ENCODE measurements at regions not wholly inside any gene's neighbourhood (a gene's known extent, or its start where the extent isn't known, plus 50 kb on each side); places are given as distances from the start of the nearest gene placed in this dataset.

DNA sequence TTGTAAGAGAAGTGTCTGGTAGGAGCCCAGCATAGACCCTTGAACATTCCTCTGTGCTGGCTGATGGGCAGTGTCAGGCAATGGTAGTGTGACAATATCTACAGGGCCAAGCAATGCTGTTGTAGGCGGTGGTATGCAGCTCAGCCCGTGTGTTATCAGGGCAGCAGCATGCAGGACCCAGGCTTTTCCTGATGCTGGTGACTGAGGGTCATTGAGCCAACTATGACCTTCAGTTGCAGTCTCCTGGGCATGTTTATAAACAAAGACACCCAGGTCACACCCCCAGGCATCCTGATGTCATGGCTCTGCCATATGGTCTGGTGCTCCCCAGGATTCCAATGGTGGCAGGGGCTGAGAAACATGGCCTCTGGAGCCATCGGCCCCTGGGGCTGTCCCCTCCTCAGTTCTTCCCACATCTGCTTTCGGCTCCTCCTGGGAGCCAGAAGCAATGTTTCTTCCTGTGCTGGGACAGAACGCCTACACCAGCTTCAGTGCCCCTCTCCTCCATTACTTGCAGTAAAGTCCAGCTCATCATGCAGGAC lies 518.0 kb upstream of the HS6ST1 start:
- DNase-seq = no peak

- no peak for DNase-seq
Measured at GRCh38 chr2:128838244-128838643, 519.6 kb upstream of the HS6ST1 start.

- no peak for DNase-seq
Measured at GRCh38 chr2:128841803-128842202, 523.1 kb upstream of the HS6ST1 start.

GRCh38 chr2:128867311-128867710 lies 548.6 kb upstream of the HS6ST1 start:
- DNase-seq = no peak

DNA sequence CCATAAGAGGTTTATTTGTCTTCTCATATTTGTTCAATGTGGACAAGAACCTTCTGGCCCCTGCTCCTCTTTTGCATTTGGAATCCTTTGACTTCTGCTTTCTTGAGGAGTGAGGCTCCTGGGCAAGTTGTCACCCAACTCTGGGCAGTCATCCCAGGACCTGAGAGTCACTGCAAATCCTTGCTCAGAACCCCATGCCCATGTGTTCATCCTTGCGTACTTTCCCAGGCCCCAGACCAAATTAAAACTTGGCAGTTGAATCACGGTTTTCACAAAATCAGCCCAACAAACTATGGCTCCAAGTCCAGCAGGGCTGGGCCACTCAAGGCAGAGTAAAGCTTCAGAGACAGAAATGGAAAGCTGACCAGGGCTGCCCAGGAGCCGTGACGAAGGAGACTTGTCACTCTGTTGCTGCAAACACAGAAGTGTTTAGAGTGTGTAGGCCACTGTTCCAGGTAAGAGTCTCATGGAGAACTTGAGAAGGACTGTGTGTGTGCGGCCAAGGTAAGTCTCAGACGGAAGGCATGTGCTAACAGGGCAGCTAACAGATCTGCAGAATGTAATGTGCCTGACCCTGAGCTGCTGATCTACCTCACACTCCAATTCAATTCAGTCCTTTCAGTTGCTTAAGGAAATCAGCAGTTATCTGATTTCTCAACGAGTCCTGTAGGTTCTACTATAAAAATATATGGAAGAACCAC lies 549.4 kb upstream of the HS6ST1 start:
- DNase-seq = no peak

DNA sequence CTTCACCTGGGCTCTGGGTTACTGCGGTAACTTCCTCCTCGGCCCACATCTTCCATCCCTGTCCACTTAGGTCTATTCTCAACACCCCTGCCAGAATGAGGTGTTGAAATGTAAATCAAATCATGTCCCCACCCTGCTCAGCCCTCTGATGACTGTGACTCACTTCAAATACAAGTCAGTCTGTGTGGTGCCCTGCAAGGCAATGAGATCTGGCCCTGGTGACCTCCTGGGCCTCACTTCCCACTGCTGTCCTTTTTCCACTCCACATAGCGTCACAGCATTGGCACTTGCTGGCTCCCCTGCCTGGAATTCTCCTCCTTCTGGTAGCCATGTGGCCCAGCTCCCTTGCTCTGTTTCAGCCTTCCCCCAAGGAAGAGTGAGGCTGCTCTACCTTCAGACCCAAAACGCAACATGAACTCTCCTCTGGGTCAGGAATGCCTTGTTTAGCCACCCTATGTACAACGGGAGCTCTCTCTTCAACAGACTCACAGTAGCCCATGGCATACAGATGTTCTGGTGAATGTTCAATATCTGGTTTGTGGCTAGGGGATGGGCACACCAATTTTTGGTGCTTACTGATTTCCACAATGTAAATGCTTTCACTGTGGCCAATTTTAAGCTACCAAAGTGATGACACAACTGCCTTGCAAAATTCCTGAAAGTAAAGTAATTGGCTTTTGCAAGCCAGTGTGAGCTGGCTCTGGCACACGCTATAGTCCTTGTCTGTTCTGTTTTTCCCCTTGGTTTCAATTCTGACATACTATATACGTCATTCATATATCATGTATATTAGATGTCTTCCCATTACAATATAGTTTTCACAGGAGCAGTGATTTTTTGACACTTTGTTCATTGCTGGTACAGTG lies 550.3 kb upstream of the HS6ST1 start:
- no peak for DNase-seq

GRCh38 chr2:128874608-128875007 lies 555.9 kb upstream of the HS6ST1 start:
- DNase-seq = no peak

DNA sequence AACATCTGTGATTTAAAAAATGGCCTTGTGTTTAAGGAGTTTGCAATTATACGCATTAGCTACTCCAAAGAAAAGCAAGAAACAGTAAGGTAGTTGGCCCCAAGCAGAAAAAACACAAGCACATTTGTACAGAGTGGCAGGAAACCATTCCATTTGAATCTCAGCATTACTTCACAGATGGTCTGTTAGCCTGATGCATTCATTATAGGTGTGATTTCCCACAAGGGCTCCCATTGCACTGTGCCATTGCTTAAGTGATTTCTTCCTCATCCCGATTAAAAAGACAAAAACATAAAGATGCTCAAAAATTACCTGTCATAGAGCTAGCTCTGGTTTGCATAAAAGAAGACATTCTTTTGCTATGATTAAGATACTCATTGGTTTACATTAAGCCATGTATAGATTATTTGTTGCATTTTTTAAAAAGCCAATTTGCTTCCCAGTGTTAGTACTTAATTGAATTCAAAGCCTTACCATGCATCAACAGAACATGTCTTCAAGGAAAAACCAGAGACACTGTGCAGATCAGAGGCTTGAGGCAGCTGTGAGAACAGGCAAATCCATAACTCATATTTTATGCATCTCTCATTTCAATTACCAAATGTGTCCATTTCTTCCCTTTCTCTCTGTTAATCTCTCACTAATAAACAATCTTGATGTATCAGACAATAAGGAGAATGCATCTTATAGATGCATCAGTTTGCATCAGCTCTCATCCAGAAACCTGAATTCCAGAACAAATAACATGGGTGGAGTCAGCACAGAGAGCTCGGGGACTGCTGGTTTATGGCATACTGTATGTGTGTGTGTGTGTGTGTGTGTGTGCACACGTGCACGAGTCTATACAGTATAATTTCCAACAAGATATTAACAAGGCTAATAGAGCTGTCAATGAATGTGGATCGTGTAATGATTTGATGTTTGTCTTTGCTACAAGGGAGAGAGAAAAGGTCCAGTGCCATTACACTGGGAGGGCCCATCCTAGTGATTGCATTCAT lies 558.6 kb upstream of the HS6ST1 start:
- no peak for DNase-seq

DNA sequence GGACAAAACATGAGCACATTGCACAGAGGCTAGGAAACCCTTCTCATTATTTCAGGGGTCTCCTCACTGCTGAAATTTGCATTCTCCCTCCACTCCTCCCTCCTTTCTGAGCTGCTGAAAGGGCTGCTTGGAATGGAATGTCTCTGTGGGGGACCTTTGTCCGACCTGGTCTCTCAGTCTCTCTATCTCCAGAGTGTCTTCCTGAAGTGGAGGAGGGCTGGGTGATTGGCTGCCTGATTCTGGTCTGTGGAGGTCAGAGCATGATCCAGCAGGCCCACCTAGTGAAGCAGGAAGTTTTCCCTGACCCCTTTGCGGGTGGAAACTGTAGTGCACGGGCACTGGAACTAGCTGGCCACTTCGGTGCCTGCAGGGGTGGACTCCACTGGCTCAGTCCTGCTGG lies 560.5 kb upstream of the HS6ST1 start:
- no peak for DNase-seq

DNA sequence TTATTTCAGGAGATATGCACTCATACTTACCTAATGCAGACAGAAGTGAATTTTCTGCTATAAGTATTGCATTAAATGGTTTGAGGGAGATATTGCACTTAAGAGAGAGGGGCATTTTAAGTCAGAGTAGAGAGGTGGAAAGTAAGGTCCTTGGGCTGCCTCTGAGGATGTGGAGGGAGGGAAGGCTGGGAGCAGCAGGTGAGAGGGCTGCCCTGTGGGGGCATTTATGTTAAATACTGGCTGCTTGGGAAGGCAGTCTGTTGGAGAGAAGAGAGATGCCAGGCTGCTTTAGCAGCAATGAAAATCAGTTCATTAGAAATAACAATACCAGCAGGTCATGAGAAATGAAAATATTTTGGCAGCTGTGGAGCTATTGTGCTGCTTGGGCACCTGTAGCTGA lies 576.2 kb upstream of the HS6ST1 start:
- DNase-seq = no peak

DNA sequence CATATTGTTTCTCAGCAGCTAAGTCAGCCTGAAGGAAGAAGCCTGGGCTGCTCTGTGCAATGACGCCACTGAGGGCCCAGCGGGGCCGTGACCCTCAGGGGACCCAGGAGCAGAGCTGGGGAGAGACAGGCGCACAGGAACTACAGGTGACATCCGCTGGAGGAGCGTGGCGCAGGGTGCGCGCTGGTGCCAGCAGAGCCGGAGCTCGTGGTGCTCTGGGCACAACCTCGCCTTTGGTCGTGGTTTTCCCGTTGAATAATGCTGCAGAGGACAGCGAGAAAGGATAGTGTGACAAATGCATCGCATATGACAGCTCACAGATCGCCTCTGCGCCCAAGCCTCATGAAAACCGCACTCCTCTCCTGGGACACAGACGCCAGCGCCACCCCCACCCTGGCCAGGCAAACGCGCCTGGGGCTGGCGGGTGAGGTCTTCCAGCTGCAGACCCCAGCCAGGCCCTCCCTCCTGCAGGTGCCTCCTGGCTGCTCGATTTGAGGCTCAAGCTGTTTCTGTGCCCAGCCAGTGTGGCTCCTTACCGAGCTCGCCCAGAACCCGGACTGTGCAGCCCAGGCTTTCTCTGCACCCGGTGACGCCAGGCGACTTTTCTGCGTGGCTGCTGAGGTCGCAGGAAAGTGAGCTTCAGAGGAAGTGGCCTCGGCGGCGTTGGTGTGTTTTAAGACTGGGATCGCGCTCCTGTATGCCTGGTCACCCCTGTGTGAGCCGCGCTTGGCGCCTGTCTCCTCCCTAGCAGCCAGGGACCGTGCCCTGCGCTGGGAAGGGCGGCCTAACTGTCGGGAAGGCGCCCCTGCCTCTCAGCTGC lies 583.1 kb upstream of the HS6ST1 start:
- DNase-seq = no peak

DNA sequence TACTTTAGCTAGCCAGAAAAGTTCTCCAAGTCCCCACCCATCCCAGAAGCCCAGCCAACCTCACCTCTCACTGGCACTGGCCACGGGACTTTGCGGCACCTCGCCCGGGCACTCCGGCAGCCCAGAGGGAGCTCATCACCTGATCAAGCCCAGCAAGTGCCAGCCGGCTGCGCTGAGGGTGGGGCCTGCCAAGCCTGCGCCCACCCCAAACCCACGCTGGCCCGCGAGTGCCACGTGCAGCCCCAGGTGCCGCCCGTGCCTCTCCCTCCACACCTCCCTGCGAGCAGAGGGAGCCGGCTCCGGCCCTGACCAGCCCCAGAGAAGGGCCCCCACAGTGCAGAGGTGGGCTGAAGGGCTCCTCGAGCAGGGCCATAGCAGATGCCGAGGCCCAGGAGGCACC lies 585.0 kb upstream of the HS6ST1 start:
- DNase-seq = no peak

GRCh38 chr2:128911276-128911675 lies 592.6 kb upstream of the HS6ST1 start:
- no peak for DNase-seq

- DNase-seq = no peak
Measured at GRCh38 chr2:128914320-128914719, 595.7 kb upstream of the HS6ST1 start.

GRCh38 chr2:128921751-128922150 lies 603.1 kb upstream of the HS6ST1 start:
- DNase-seq = no peak

DNA sequence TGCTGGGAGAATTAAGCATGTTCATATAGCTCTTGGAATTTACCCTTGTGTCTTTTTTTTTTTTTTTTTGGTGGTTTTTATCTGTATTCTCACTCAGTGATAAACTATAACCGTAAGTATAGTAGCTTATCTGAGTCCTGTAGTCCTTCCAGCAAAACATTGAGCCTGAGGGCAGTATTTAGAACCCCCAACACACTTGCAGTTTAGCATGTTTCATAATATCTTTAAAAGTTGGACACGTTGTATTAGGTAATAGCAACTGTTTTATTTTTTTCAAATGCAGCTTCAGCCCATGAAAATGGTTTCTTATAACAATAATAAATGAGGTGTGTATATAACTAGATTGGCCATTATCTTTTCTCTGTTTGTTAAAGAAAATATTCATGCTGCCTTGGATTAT lies 603.5 kb upstream of the HS6ST1 start:
- no peak for DNase-seq

- DNase-seq = no peak
Measured at GRCh38 chr2:128925631-128926030, 607.0 kb upstream of the HS6ST1 start.

DNA sequence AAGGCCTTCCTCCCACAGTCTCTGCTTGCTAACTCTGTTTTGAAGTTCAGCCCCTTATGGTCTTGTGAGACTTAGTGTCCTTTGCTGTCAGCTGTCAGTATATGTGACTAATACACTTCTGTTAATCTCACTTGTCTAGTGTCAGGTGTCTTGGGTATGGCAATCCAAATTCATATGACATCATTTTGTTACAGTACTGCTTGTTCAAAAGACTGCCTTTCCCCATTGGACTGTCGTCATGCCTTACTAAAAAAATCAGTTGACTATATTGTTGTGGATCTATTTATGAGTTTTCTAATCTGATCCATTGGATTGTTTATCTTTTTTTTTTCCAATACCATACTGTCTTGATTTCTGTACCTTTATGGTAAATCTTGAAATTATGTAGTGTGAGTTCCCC lies 611.4 kb upstream of the HS6ST1 start:
- no peak for DNase-seq

DNA sequence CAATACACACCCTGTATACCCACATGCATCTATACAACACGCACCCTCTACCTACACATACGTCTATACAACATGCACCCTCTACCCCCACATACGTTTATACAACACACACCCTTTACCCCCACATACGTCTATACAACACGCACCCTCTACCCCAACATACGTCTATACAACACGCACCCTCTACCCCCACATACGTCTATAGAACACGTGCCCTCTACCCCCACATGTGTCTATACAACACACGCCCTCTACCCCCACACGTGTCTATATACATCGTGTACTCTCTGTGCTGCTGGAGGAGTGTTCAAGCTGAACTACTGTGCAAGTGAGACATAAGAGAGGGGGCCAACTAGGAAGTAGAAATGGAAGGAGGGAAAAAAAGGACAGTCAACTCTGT lies 621.7 kb upstream of the HS6ST1 start:
- no peak for DNase-seq

DNA sequence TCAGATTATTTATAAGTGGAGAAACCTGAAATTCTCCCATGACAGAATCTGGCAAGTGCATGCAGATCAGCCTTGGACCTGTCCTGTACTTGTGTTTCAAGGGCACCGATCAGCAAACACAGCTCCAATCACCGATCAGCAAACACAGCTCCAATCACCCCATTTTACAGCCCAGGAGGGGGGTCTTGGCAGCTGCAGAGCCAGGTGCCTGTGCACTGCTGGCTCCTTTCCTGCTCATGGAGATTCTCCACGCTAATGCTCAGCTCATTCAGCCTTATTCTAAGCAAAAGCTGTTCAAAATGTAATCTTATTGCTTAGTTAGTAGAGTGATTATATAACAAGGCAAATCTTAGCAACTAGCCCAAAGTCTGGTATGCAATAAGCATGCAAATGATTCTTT lies 623.1 kb upstream of the HS6ST1 start:
- no peak for DNase-seq

DNA sequence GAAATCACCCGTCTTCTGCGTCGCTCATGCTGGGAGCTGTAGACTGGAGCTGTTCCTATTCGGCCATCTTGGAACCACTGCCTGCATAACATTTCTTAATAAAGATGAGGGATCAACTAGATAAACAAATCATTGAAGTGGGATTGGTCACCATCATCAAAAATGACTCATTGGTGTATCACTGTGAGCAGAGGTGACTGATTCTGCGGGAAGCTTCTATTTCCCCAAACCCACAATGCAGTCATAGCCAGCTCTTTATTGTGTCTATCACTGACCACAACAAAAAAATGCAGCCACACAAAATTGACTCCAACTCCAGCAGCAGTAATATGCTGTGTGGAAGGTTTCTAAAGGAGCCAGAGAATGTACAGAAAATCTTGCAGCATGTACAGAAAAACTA lies 630.7 kb upstream of the HS6ST1 start:
- no peak for DNase-seq

DNA sequence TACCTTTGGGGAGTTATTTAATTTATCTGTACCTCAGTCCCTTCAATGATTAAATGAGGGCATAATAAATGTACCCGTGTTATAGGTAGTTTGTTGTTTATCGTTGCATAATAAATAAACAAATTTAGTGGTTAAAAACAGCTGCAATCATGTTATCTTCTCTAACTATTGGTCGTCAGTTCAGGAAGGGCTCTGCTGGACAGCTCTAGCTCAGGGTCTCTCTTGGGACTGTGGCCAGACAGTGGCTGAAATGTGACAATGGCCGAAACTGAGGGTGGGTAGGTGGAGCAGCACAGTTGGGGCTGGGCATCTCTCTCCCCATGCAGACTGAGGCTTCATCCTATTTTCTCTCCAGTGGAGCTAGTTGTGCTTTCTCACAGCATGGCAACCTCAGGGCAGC lies 632.1 kb upstream of the HS6ST1 start:
- DNase-seq = no peak

Measured in CD4-positive, alpha-beta T cell treated with Interleukin-6 for 4 hours (primary cell).